ACHN (cell line): ENCODE measurements at regions not wholly inside any gene's neighbourhood (a gene's known extent, or its start where the extent isn't known, plus 50 kb on each side); places are given as distances from the start of the nearest gene placed in this dataset.
A peak's percentile ranks its signal among the peaks of the same experiment; 100 is the strongest.
"Not testable (repeated sequence)": the region's sequence is repeated elsewhere in the genome, so short reads cannot be mapped to it uniquely, and the experiment has no call there.

Experiments
- DNase-seq: peaks from one replicate; pipeline ENCODE4 v3.0.0-alpha.2; 2015
- in situ Hi-C: cut with HindIII; loops from 2 replicates; pipeline ENCODE4 v1.10.0; 2017; ENCODE audit warnings: low sequenced_read_pairs, low pct_ligation_motif_present, low pct_unique_long_range_greater_than_20kb

DNA sequence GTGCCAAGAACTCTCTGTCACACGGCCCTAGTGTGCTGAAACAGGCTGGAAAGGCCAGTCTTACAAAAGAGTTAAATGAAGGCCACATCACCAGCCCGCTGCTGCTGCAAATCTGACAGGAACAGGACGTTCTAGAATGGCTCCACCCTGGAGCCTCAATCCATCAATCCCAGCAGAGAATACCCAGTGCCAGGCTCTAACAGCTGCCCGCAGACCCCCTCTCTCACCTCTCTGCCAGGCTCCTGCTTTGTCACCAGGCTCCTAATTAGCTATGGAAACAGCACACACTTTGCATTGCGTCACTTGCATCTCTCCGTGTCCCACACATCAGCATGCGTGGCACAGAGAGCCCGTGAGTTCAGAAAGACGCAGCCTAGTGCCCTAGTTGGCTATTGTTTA, 314.1 kb downstream of the FOXO1 start:
- no peak for DNase-seq
- in situ Hi-C loops = no loop called here

DNA sequence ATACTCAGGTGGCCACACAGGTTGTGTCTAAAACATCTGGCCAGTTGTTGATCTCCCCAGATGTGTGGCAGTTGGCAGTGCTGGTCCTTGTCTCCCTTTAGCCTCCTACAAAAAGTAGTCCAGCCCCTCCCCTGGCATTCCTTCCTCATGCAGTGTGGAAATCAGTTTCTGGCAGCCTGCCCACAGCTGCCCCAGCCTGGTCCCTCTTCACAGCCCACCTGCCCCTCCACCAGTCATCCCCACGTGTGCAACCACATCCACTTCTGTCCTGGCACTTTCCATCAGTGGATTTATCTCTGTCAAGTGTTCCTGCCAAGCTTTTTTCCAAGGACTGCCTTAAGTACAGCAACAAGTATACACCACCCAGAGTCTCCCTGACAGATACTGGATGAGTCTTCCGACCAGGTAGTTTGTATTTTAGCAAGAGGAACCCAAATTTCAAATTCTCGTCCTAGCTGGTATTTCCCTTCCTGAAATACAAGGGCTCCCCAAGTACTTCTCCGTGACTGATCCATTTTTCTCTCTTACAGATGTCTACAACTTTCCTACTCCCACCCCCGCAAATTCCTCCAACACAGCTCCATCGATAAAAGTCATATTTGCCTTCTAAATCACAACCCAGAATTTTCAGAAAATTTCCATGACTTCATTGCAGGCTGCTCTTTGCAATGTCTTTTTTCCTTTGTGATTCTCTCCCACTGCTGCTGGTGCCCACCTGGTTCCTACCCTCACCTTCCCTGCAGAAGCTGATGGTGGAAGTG, 313.5 kb downstream of the FOXO1 start:
- in situ Hi-C loops = no loop called here

DNA sequence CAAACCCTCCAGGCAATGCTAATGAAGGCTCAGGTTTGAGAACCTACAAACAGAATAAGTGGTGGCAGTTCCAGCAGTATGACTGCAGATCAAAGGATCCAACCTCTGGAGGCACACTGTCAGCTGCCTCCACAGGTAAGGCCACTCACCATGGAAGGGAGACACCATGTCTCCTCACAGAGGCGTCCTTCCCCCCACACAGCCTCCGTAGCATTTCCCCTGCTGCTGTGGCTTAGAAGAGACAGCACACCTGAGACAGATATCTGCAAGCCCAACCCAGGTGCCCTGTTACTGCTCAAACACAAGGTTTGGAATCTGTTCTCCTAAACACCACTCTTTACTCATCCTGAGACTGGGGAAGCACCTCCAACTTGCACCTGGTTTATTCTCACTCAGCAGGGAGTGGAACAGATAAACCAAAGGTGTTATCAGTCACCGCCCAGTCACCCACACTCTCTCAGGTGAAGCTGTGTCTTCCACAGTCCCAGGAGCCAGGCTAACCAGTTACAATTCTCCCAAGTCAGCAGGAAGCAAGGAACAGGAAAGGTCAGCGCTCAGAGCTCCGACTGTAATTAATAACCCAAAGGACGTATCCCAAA, 311.2 kb downstream of the FOXO1 start:
- no peak for DNase-seq
- in situ Hi-C loops = no loop called here

More for the DNA sequence above, 313.5 kb downstream of the FOXO1 start:
- DNase-seq = no peak

DNA sequence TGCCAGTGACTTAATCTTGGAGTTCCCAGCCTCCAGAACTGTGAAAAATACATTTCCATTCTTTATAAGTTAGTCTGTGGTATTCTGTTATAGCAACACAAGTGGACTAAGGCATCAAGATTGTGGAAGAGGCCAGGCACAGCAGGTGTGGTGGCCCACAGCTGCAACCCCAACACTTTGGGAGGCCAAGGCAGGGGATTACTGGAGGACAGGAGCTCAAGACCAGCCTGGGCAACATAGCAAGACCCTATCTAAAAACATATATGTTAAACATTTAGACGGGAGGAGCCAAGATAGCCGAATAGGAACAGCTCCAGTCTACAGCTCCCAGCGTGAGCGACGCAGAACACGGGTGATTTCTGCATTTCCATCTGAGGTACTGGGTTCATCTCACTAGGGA, 310.4 kb downstream of the FOXO1 start:
- in situ Hi-C loops = no loop called here
- DNase-seq = no peak

DNA sequence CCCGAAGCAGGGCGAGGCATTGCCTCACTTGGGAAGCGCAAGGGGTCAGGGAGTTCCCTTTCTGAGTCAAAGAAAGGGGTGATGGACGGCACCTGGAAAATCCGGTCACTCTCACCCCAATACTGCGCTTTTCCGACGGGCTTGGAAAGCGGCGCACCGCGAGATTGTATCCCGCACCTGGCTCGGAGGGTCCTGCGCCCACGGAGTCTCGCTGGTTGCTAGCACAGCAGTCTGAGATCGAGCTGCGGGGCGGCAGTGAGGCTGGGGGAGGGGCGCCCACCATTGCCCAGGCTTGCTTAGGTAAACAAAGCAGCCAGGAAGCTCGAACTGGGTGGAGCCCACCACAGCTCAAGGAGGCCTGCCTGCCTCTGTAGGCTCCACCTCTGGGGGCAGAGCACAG, 310.0 kb downstream of the FOXO1 start:
- DNase-seq, in situ Hi-C loops: not testable (repeated sequence)

DNA sequence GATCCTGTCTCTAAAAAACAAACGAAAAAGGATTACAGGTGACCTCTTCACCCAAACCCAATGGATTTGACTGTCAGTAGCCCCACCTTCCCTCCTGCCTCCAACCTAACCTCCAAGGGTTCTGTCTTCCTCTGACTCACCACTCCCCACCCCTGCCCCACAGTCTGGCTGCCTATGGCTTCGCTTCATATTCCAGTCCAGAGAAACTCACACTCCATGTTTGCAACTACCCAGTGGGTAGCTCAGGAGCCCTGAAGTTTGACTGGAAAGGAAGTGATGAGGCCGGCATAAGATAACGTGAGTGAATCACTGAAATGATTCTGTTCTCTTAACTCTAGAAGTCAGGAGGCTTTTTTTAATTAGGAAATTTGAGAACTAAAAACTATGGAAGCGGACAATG, 303.9 kb downstream of the FOXO1 start:
- DNase-seq = no peak
- in situ Hi-C loops = no loop called here

DNA sequence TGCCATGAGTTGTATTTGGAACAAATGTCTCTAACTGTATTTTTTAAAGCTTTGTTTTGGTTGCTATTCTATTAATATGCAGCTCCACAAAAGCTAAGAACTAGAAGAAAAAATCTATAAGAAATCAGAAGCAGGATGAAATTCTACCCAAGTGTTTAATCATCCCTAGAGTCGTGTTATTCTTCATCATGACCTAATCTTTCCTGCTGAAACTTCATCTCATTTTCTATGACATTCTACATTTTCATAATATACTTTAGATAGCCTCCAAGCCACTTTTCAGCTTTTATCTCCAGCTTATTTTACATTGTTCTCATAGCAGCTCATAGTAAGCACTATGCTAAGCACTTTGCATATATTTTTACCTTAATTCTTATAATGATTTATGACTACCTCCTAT, 302.8 kb downstream of the FOXO1 start:
- in situ Hi-C loops = no loop called here
- DNase-seq = no peak

DNA sequence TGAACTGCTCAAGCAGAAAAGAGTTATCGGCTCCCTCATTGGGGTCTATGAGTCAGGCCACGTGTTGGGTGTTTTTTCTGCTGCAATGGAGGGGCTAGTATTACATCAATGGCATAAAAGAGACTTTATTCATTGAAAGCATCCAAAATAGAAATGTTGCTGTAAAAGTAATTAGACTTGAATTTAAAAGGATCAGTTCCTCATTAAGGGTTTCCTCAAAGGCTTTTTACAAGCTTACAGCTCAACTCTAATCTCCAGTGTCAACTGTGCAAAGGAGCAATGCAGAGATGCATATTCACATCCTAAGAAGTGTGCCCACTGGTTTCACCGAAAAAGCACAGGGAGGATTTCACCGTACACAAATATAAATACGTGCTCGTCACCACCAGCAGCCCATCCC, 300.3 kb downstream of the FOXO1 start:
- in situ Hi-C loops = no loop called here
- DNase-seq = no peak

DNA sequence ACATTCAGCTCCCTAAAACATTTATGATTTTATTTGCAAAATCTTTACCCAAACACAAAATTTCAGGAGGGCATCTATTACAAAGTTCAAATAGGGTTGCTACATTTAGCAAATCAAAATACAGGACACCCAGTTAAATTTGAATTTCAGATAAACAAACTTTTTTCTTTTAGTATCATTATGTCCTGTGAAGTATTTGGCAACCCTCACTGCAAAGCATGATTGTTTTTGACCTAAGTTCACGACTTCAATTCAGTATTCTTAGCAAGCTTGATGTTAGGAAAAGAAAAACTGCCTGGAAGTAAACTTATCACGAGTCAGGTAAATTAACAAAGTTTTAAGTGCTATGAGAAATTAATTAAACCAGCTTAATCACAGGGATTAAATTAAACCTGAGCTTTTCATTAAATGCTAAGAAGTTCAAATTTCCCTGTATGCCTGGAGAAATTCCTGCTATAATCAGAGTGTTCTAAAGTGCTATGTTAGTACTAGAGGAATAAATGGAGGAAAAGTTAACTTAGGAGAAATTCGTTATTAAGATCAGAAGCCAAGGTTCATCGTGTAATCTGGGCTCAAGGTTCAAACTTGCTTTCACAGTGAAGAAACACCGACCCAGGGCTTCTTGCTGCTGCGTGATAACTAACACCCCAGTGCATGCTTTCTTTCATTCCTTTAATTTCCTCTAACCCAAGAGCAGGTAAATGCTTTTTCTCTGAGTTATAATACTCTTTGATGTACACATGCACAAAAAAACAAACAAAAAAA, 298.1 kb downstream of the FOXO1 start:
- in situ Hi-C loops = no loop called here
- no peak for DNase-seq

DNA sequence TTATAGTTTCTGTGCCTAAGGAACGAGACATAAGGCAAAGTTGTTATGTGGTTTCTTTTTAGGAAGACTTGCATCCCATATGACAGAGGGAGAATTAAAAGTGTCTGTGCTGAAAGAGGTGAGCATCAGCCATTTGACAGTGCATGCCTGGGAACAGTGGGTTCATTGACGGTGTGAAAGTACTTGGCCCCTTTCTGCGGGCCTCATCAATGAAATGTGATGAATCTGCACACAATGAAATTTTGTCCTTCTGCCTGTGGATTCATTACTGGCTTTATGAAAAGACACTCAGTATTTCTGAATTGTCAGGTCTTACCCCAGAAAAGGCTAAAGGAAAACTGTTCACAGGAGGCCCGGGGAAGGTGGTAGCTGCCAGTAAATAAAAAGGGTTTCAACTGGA, 295.8 kb downstream of the FOXO1 start:
- in situ Hi-C loops = no loop called here
- no peak for DNase-seq

DNA sequence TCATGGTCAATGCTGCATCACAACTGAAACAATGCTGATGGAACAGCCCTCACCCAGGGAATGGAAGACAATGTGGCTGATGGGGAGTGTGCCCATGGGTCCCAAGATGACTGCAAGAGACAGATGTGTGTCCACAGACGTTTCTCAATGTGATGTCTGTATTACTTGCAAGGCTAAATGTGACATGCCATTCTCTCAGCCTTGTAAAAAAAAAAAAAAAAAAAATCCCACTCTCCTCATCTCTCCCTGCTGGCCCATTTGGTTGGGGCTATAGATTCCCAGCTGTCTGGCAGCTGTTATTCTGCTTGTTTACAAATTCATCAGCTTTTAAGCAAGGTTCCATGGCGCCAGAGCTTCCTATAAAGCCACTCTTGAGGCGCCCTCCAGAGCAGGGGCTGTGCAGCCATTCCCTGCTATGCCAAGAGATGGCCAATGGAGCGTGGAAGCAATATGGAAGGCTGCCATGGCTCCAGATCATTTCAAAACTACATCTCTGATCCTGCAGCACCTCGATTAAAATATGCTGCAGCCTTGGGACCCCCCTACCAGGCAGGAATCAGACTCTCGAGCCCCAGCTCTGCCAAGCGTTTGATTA, 294.8 kb downstream of the FOXO1 start:
- in situ Hi-C loops = no loop called here
- DNase-seq = no peak

DNA sequence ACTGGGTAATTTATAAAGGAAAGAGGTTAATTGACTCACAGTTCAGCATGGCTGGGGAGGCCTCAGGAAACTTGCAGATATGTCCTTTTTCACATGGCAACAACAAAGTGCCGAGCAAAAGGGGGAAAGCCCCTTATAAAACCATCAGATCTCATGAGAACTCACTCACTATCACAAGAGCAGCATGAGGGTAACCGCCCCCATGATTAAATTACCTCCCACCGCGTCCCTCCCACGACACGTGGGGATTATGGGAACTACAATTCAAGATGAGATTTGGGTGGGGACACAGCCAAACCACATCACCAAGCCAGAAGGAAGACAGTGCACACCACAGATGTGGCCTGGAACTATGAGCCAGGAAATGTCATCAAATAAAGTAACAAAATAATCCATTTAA, 292.8 kb downstream of the FOXO1 start:
- in situ Hi-C loops, DNase-seq: not testable (repeated sequence)

DNA sequence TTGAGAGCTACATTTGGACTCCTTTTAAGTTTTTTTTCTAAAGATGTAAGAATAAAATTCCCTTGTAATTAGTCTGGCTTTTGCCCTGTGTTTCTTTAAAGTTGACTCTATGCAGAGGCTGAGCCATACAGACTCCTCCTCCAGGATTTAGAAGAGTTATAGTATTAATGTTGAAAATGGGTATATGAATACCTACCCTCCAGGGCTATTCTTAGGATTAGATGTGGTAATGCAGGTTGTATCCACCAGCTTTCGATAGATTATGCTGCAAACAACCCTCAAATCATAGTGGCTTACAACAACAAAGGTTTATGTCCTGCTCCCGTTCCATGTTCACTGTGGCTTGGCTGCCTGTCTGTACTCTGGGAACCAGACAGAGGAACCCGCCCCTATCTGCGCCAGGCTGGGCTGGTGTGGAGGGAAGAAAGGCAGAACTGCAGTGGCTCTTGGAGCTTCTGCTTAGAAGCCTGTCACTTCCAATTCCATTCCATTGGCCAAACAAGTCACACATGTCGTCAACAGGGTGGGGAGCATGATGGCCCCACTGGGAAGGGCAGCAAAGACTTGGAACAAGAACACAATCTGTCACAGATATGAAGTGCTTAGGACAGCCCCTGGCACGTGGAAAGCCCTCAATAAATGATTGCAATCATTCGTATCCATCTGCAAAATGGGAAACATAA, 290.8 kb downstream of the FOXO1 start:
- in situ Hi-C loops = no loop called here
- DNase-seq = no peak

DNA sequence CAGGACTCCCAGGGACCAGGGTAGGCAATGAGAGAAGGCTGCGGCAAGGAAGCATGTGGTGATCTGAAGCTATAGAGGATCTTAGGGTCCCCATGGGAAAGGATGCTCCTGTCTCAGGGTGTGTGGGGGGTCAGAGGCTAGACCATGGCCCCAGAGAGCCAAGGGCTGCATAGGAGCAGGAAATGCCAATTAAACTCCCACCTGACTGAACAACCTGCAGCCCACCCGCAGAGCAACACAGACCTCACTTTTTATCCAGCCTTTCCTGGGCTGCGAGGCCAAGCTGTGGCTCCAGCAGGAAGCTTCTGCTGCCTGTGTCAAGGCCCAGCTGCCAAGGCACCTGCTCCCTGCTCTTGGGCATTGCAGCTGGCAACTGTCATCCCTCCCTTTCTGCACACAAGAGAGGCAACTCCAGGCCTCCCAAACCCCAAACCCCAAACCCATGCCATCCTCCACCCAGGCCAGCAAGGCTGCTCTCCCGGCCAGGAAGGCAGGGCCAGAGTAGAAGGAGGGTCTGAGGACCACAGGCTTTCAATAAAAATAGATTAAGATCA, 290.1 kb downstream of the FOXO1 start:
- in situ Hi-C loops = no loop called here
- no peak for DNase-seq

DNA sequence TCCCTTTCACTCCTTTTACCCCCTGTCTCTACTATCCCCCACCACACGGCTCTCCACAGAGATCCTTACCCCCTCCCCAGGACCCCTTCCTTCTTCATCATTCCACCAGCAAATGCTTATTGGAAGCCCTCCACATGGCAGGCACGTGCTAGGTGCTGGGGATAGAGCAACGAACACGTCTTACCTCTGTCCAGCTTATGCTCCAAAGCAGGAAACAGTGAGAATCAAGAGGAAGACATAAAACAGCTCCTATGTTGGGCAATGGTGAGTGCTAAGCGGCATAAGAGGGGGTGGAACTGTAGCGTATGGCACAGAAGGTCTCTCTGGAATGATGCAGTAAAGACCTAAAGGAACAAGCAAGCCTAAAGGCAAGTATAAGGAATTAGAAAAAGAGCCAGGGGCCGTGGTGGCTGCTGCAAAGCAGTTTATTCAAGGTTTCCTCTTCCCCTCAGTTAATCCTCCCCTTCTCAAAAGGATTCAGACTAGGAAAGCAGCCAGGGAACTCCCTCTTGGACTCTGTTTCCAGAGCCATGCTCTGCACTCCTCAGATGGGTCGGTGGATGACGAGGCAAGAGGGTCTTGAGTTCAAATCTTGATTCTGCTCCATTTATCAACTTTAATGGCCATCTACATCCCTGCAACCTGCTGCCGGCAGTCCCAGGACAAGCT, 289.4 kb downstream of the FOXO1 start:
- in situ Hi-C loops = no loop called here
- no peak for DNase-seq

DNA sequence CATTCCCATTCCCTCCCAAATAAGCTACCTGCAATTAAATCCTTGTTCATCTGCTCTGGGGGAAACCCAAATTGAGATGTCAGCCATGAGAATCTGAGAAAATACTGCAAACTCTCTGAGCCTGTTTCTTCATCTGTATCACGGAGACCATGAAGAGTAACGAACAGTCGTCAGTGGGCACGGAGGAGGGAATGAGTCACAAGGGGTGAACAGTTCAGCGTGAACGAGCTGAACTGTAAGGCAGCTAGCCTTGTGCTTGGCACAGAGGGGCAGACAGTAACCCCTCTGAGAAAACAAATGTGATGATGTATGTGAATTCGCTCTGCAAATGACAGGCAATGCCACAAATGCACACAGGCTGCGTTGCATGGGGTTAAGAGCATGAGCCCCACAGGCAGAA, 288.7 kb downstream of the FOXO1 start:
- in situ Hi-C loops = no loop called here
- DNase-seq = peak; percentile 17

DNA sequence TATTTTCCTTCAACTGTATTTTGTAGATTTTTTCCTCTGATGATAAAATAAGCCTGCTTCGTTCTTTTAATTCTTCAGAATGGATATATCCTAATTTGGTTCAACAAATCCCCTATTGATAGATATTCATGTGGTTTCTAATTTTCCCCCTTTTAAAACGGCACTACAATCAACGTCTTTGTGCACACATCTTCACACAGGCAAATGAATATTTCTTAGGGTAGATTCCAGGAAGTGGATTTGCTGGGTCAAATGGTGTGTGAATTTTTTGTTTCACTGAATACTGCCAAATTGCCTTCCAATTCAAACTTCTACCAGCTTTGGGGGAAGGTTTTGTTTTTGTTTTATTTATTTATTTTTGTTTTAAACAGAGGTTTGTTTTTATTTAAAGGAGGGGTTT, 287.2 kb downstream of the FOXO1 start:
- in situ Hi-C loops = no loop called here

More for the DNA sequence above, 287.2 kb downstream of the FOXO1 start:
- DNase-seq = no peak
